ENCODE measurements at regions not wholly inside any gene's neighbourhood (a gene's known extent, or its start where the extent isn't known, plus 50 kb on each side); places are given as distances from the start of the nearest gene placed in this dataset.

DNA sequence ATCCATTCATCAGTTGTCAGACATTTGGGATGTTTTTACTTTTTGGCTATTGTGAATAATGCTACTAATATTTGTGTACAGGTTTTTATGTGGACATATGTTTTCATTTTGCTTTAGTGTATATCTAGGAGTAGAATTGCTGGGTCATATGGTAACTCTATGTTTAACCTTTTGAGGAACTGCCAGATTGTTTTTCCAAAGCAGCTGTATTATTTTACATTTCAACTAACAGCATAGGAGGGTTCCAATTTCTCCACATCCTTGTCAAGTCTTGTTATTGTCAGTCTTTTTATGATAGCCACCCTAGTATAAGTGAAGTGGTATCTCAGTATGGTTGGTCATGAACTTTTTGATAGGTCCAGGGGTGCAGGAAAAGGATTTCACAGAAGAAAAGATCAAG, 114.5 kb upstream of the FAM9C start:
- no peak for TF ChIP-seq SMC3 (IDR thresholded peaks at IDR 0.05; ENCODE audit: low read depth, low read length)
- no peak for TF ChIP-seq FOXJ3 (CRISPR knock-in tag; IDR thresholded peaks at IDR 0.05)
- no peak for TF ChIP-seq YY1 (IDR thresholded peaks at IDR 0.05; ENCODE audit: low read depth)
- no peak for TF ChIP-seq CTCF (IDR thresholded peaks at IDR 0.05)
- no peak for TF ChIP-seq REST (IDR thresholded peaks at IDR 0.05; ENCODE audit: low read depth, low read length)
- TF ChIP-seq CHD2 (IDR thresholded peaks at IDR 0.05; ENCODE audit: low read length, partially characterized antibody): no peak
- no peak for TF ChIP-seq POLR2AphosphoS5 (IDR thresholded peaks at IDR 0.05; ENCODE audit: low read depth, low read length)
- TF ChIP-seq EP300 (IDR thresholded peaks at IDR 0.05; ENCODE audit: borderline replicate concordance in 1 of 2, low read depth in 1 of 2, low read length in 1 of 2): no peak
- TF ChIP-seq EZH2phosphoT487 (IDR thresholded peaks at IDR 0.05; ENCODE audit: borderline replicate concordance, low read depth): no peak
- no peak for TF ChIP-seq MEF2A (IDR thresholded peaks at IDR 0.05; ENCODE audit: borderline replicate concordance, low read depth)
- no peak for TF ChIP-seq SIN3A (IDR thresholded peaks at IDR 0.05; ENCODE audit: borderline replicate concordance, low read depth, low read length)
- TF ChIP-seq GABPA (IDR thresholded peaks at IDR 0.05; ENCODE audit: low read depth): no peak
- TF ChIP-seq, protein P1, sequence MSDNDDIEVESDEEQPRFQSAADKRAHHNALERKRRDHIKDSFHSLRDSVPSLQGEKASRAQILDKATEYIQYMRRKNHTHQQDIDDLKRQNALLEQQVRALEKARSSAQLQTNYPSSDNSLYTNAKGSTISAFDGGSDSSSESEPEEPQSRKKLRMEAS (IDR thresholded peaks at IDR 0.05; ENCODE audit: low read depth): no peak
